HL-60 (cell line): ENCODE measurements at regions not wholly inside any gene's neighbourhood (a gene's known extent, or its start where the extent isn't known, plus 50 kb on each side); places are given as distances from the start of the nearest gene placed in this dataset.

ENCODE experiments used
- DNase-seq, 2 experiments: peaks; one replicate each; pipeline ENCODE4 v3.0.0-alpha.2; 2010 to 2020; ENCODE audit warnings: low read depth in 1 of 2, low spot score in 1 of 2
- H3K27ac ChIP-seq: fragments of 250-450 bp; sonication (Bioruptor Pico); replicated peaks from 2 replicates; pipeline ENCODE4 v1.5.1; 2020; ENCODE audit warnings: mild to moderate bottlenecking, moderate library complexity
- H3K27me3 ChIP-seq: fragments of 250-450 bp; sonication (Bioruptor Pico); 2 replicates; pipeline ENCODE4 v1.5.1; 2021; ENCODE audit warnings: mild to moderate bottlenecking, moderate library complexity; ENCODE audit not compliant: insufficient read depth, poor library complexity, severe bottlenecking
- H3K4me3 ChIP-seq: replicated peaks from 2 replicates; pipeline ENCODE4 v1.5.1; 2011; ENCODE audit warnings: mild to moderate bottlenecking, control low read depth, low read length; ENCODE audit not compliant: insufficient read depth
- GABPA ChIP-seq: IDR thresholded peaks from 2 replicates; pipeline ENCODE4 v1.6.1; 2012; ENCODE audit warnings: low read depth
- POLR2AphosphoS5 ChIP-seq: IDR thresholded peaks from 2 replicates; pipeline ENCODE4 v1.6.1; 2012; ENCODE audit warnings: low read depth
- SPI1 ChIP-seq: IDR thresholded peaks from 2 replicates; pipeline ENCODE4 v1.6.1; 2012; ENCODE audit warnings: low read depth, mild to moderate bottlenecking, borderline replicate concordance
- TF ChIP-seq, protein P1 (sequence below): IDR thresholded peaks from one replicate; pipeline ENCODE4 v1.5.1; 2011; ENCODE audit warnings: low read length, control low read depth, inconsistent platforms; ENCODE audit not compliant: insufficient read depth
- TF ChIP-seq, protein P2 (sequence below): IDR thresholded peaks from 2 replicates; pipeline ENCODE4 v1.6.1; 2012; ENCODE audit warnings: low read depth; ENCODE audit not compliant: insufficient replicate concordance

DNA sequence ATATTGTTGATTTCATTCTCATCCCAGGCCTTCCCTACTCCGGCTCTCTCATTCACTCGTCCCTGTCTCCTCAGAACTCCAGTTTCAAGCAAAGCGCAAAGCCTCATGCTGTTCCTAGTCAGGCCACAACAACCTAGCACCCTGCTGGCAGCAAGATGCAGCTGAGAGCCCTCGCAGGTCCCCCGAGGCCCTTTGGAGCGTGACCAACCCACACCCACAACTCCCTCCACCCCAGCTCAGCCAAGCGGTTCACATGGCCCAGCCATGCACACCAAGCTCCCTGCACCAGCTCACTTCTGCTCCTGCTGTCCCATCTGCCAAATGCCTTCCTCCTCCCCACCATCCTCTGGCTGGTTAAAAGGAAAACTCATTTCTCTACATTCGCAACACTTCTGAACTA, 195.8 kb downstream of the IRX5 start:
- no peak for DNase-seq
- H3K27ac ChIP-seq = no peak overlapping the region
- H3K4me3 ChIP-seq = no peak overlapping the region
- no peak for TF ChIP-seq SPI1
- TF ChIP-seq, protein P1, sequence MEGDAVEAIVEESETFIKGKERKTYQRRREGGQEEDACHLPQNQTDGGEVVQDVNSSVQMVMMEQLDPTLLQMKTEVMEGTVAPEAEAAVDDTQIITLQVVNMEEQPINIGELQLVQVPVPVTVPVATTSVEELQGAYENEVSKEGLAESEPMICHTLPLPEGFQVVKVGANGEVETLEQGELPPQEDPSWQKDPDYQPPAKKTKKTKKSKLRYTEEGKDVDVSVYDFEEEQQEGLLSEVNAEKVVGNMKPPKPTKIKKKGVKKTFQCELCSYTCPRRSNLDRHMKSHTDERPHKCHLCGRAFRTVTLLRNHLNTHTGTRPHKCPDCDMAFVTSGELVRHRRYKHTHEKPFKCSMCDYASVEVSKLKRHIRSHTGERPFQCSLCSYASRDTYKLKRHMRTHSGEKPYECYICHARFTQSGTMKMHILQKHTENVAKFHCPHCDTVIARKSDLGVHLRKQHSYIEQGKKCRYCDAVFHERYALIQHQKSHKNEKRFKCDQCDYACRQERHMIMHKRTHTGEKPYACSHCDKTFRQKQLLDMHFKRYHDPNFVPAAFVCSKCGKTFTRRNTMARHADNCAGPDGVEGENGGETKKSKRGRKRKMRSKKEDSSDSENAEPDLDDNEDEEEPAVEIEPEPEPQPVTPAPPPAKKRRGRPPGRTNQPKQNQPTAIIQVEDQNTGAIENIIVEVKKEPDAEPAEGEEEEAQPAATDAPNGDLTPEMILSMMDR = no peak
- TF ChIP-seq GABPA = no peak
- no peak for TF ChIP-seq POLR2AphosphoS5
- TF ChIP-seq, protein P2, sequence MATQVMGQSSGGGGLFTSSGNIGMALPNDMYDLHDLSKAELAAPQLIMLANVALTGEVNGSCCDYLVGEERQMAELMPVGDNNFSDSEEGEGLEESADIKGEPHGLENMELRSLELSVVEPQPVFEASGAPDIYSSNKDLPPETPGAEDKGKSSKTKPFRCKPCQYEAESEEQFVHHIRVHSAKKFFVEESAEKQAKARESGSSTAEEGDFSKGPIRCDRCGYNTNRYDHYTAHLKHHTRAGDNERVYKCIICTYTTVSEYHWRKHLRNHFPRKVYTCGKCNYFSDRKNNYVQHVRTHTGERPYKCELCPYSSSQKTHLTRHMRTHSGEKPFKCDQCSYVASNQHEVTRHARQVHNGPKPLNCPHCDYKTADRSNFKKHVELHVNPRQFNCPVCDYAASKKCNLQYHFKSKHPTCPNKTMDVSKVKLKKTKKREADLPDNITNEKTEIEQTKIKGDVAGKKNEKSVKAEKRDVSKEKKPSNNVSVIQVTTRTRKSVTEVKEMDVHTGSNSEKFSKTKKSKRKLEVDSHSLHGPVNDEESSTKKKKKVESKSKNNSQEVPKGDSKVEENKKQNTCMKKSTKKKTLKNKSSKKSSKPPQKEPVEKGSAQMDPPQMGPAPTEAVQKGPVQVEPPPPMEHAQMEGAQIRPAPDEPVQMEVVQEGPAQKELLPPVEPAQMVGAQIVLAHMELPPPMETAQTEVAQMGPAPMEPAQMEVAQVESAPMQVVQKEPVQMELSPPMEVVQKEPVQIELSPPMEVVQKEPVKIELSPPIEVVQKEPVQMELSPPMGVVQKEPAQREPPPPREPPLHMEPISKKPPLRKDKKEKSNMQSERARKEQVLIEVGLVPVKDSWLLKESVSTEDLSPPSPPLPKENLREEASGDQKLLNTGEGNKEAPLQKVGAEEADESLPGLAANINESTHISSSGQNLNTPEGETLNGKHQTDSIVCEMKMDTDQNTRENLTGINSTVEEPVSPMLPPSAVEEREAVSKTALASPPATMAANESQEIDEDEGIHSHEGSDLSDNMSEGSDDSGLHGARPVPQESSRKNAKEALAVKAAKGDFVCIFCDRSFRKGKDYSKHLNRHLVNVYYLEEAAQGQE = no peak
- no peaks in the 10 kb centered on the region for H3K27me3 ChIP-seq

DNA sequence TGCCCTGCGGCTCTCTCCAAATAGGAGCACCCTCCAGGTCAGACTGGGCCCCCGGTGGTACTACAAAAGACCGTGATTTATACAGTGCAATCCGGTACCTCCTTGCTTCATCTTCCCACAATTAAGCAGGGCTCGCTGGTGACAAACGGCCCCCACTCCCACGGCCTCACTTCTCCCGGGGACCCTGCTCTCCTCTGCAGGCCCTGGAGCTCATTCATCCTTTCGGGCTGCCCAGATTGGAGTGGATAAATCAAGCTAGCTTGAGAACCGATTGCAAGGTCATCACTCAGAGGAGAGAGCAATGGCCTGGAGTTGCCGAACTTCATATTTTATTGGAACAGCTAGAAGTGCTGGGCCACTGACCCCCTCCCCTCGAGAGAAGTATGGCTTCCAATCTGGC, 193.5 kb upstream of the IRX6 start:
- Histone ChIP-seq H3K27ac (no peak overlapping the region), H3K4me3 (no peak overlapping the region), H3K27me3 (no peaks in the 10 kb centered on the region)
- no peak for DNase-seq
- TF ChIP-seq, protein P2 = no peak
- no peak for TF ChIP-seq POLR2AphosphoS5
- no peak for TF ChIP-seq SPI1
- TF ChIP-seq GABPA = no peak
- TF ChIP-seq, protein P1 = no peak

DNA sequence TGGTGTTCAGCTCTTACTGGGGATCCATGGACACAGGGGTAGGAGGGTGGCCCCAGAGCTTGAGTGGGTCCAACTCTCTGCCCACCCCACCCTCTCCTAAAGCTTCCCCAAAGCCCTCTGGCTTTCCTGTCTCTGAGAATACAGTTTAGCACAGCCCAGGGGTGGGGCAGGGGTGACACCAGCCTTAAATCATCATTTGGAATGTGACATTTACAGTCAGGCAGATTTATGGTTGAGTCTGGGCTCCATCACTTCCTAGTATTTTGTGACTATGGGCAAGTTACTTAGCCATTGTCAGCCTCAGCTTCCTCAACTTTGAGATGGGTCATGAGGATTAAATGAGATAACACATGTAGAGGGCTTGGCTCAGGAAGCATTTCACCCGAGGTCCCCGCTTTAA, 193.1 kb upstream of the IRX6 start:
- TF ChIP-seq POLR2AphosphoS5 (no peak), SPI1 (no peak), GABPA (no peak)
- TF ChIP-seq, protein P1 = no peak
- TF ChIP-seq, protein P2 = no peak
- Histone ChIP-seq H3K27me3 (no peaks in the 10 kb centered on the region), H3K4me3 (no peak overlapping the region), H3K27ac (no peak overlapping the region)
- no peak for DNase-seq
